ENCODE measurements at regions not wholly inside any gene's neighbourhood (a gene's known extent, or its start where the extent isn't known, plus 50 kb on each side); places are given as distances from the start of the nearest gene placed in this dataset.

DNA sequence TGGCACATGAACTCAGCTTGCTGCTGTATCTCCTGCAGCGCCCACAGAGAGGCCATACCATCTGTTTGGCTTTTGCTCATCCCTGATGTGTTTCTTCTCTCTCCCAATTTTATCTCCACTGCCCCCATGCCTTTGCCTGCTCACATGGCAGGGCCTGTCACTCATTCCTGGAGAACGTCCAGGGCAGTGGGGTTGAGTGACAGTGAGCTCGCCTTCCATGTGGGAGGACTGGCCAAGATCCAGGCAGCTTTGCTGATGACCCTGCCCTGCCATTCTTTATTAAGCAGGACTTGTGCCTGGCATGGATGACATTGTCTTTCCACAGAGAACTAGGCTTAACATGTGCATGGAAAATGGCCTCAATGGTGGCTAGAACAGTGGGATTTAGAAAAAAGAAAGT, 230.5 kb upstream of the THSD7B start:
- Mint-ChIP-seq H3K9me3 (no peaks in the 10 kb centered on the region), H3K4me1 (no peaks in the 10 kb centered on the region), H3K27ac (no peak overlapping the region), H3K27me3 (ENCODE audit: insufficient read depth) (peaks cover 33% of the 10 kb centered on the region), H3K4me3 (no peak overlapping the region), H3K36me3 (ENCODE audit: low read depth) (no peaks in the 10 kb centered on the region)
- H3K4me3 ChIP-seq (ENCODE audit: low read length), result no peak overlapping the region
- H3K4me1 ChIP-seq (ENCODE audit: control insufficient read depth, insufficient read depth, low read length), result no peaks in the 10 kb centered on the region
- H3K36me3 ChIP-seq (ENCODE audit: control insufficient read depth, insufficient read depth, low read length), result no peaks in the 10 kb centered on the region
- no peak overlapping the region for H3K27ac ChIP-seq (ENCODE audit: low read depth, low read length)
- H3K9me3 ChIP-seq (ENCODE audit: control insufficient read depth, low read length), result no peaks in the 10 kb centered on the region
- H3K27me3 ChIP-seq (ENCODE audit: control insufficient read depth, insufficient read depth, low read length, poor library complexity, severe bottlenecking), result peaks cover 23% of the 10 kb centered on the region
- TF ChIP-seq, protein P1, sequence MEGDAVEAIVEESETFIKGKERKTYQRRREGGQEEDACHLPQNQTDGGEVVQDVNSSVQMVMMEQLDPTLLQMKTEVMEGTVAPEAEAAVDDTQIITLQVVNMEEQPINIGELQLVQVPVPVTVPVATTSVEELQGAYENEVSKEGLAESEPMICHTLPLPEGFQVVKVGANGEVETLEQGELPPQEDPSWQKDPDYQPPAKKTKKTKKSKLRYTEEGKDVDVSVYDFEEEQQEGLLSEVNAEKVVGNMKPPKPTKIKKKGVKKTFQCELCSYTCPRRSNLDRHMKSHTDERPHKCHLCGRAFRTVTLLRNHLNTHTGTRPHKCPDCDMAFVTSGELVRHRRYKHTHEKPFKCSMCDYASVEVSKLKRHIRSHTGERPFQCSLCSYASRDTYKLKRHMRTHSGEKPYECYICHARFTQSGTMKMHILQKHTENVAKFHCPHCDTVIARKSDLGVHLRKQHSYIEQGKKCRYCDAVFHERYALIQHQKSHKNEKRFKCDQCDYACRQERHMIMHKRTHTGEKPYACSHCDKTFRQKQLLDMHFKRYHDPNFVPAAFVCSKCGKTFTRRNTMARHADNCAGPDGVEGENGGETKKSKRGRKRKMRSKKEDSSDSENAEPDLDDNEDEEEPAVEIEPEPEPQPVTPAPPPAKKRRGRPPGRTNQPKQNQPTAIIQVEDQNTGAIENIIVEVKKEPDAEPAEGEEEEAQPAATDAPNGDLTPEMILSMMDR (conservative IDR thresholded peaks at IDR 0.05), result no peak
- WGBS, 2 experiments (ENCODE audit: insufficient coverage in 1 of 2, insufficient read length in 1 of 2), result 63 to 80% methylated on average over 2 to 3 of the region's 3 CpGs
- H3K9ac ChIP-seq (ENCODE audit: extremely low read depth, low read length, poor library complexity, severe bottlenecking), result no peak overlapping the region
- no peak for DNase-seq

DNA sequence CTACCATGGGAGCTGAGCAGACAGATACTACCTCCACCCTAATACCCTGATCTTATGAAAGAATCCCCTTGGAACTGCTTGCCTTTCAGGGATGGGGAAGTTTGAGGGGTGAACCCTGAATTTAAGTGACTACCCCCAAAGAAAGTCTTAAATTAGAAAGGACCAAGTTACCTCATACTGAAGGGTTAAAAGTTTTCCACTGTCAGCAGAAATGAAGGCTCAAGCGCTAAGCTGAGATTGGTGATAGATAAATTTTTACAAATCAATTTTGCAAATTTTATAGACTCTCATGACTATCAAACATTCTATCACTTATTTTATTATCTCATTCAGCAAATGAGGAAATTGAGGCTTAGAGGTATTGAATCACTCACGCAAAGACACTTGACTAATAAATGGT, 233.2 kb upstream of the THSD7B start:
- Histone ChIP-seq H3K36me3 (ENCODE audit: control insufficient read depth, insufficient read depth, low read length) (no peaks in the 10 kb centered on the region), H3K27me3 (ENCODE audit: control insufficient read depth, insufficient read depth, low read length, poor library complexity, severe bottlenecking) (peaks cover 40% of the 10 kb centered on the region), H3K4me1 (ENCODE audit: control insufficient read depth, insufficient read depth, low read length) (no peaks in the 10 kb centered on the region), H3K4me3 (ENCODE audit: low read length) (no peak overlapping the region), H3K9me3 (ENCODE audit: control insufficient read depth, low read length) (no peaks in the 10 kb centered on the region), H3K9ac (ENCODE audit: extremely low read depth, low read length, poor library complexity, severe bottlenecking) (no peak overlapping the region), H3K27ac (ENCODE audit: low read depth, low read length) (no peak overlapping the region)
- Mint-ChIP-seq H3K27ac (no peak overlapping the region), H3K4me1 (no peaks in the 10 kb centered on the region), H3K36me3 (ENCODE audit: low read depth) (no peaks in the 10 kb centered on the region), H3K27me3 (ENCODE audit: insufficient read depth) (peaks cover 49% of the 10 kb centered on the region), H3K4me3 (no peak overlapping the region), H3K9me3 (no peaks in the 10 kb centered on the region)
- DNase-seq, result no peak
- TF ChIP-seq, protein P1 (conservative IDR thresholded peaks at IDR 0.05), result no peak
- whole genome bisulfite sequencing, 2 experiments (ENCODE audit: insufficient coverage in 1 of 2, insufficient read length in 1 of 2), result 90% methylated on average over 2 of the region's 2 CpGs; no CpG with 5 or more reads in 1 of the 2 experiments

DNA sequence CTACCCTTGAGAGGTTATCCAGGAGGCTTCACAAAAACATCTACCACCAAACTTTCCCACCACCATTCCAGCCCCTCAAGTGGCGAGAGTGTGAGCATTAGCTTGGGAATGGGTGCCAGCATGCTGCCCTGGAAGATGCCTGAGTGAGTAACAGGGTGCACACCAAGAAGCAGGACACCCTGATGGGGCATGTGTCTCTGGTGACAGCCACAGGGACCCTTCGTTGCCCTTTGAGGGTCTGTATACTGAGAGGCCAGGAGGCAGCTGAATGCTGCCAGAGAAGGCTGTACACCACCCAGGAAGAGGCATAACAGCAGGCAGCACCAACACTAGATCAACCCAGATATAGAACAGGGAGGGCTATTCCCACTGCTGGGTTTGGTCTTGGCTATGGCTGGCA, 233.6 kb upstream of the THSD7B start:
- no peak overlapping the region for H3K4me3 Mint-ChIP-seq
- DNase-seq, result no peak
- H3K36me3 Mint-ChIP-seq (ENCODE audit: low read depth), result no peaks in the 10 kb centered on the region
- no peak overlapping the region for H3K27ac Mint-ChIP-seq
- H3K27ac ChIP-seq (ENCODE audit: low read depth, low read length), result no peak overlapping the region
- H3K4me1 ChIP-seq (ENCODE audit: control insufficient read depth, insufficient read depth, low read length), result no peaks in the 10 kb centered on the region
- WGBS, 2 experiments (ENCODE audit: insufficient coverage in 1 of 2, insufficient read length in 1 of 2), result 70 to 80% methylated on average over 1 to 2 of the region's 2 CpGs
- no peaks in the 10 kb centered on the region for H3K4me1 Mint-ChIP-seq
- H3K4me3 ChIP-seq (ENCODE audit: low read length), result no peak overlapping the region
- no peaks in the 10 kb centered on the region for H3K36me3 ChIP-seq (ENCODE audit: control insufficient read depth, insufficient read depth, low read length)
- peaks cover 46% of the 10 kb centered on the region for H3K27me3 Mint-ChIP-seq (ENCODE audit: insufficient read depth)
- no peaks in the 10 kb centered on the region for H3K9me3 Mint-ChIP-seq
- no peak overlapping the region for H3K9ac ChIP-seq (ENCODE audit: extremely low read depth, low read length, poor library complexity, severe bottlenecking)
- TF ChIP-seq, protein P1 (conservative IDR thresholded peaks at IDR 0.05), result no peak
- H3K9me3 ChIP-seq (ENCODE audit: control insufficient read depth, low read length), result no peaks in the 10 kb centered on the region
- peaks cover 45% of the 10 kb centered on the region for H3K27me3 ChIP-seq (ENCODE audit: control insufficient read depth, insufficient read depth, low read length, poor library complexity, severe bottlenecking)
